MM.1S (cell line): ENCODE measurements at regions not wholly inside any gene's neighbourhood (a gene's known extent, or its start where the extent isn't known, plus 50 kb on each side); places are given as distances from the start of the nearest gene placed in this dataset.

ENCODE experiments used
- DNase-seq: peaks from one replicate; pipeline ENCODE4 v3.0.0-alpha.2; 2015
- H2AFZ ChIP-seq: fragments of 300-600 bp; sonication (generic); 2 replicates; pipeline ENCODE4 v1.6.0; 2016; ENCODE audit warnings: antibody characterized with exemption, low read length
- H3F3A ChIP-seq: fragments of 300-600 bp; sonication (generic); 2 replicates; pipeline ENCODE4 v1.6.1; 2016; ENCODE audit warnings: mild to moderate bottlenecking, antibody characterized with exemption, low read length, moderate library complexity, mixed read lengths; ENCODE audit not compliant: insufficient read depth
- H3K27ac ChIP-seq: fragments of 300-600 bp; sonication (generic); 2 replicates; pipeline ENCODE4 v1.5.1; 2016; ENCODE audit warnings: mild to moderate bottlenecking, low read length
- H3K27me3 ChIP-seq: fragments of 300-600 bp; sonication (generic); replicated peaks from 2 replicates; pipeline ENCODE4 v1.6.0; 2016; ENCODE audit warnings: low read length; ENCODE audit not compliant: insufficient read depth
- H3K36me3 ChIP-seq: fragments of 300-600 bp; sonication (generic); replicated peaks from 2 replicates; pipeline ENCODE4 v1.6.1; 2016; ENCODE audit warnings: mild to moderate bottlenecking, low read length, mixed read lengths; ENCODE audit not compliant: insufficient read depth
- H3K4me1 ChIP-seq: fragments of 300-600 bp; sonication (generic); 2 replicates; pipeline ENCODE4 v1.6.1; 2016; ENCODE audit warnings: low read length, mixed read lengths
- H3K4me2 ChIP-seq: fragments of 300-600 bp; sonication (generic); 2 replicates; pipeline ENCODE4 v1.6.0; 2016; ENCODE audit warnings: low read depth, low read length
- H3K4me3 ChIP-seq: fragments of 300-600 bp; sonication (generic); 2 replicates; pipeline ENCODE4 v1.5.1; 2016; ENCODE audit warnings: low read length, mixed read lengths
- H3K79me2 ChIP-seq: fragments of 300-600 bp; sonication (generic); 2 replicates; pipeline ENCODE4 v1.6.1; 2016; ENCODE audit warnings: mixed run types, low read length, mixed read lengths
- H3K9ac ChIP-seq: fragments of 300-600 bp; sonication (generic); 2 replicates; pipeline ENCODE4 v1.6.1; 2016; ENCODE audit warnings: low read length, mixed read lengths
- H3K9me2 ChIP-seq: fragments of 300-600 bp; sonication (generic); replicated peaks from 2 replicates; pipeline ENCODE4 v1.6.1; 2016; ENCODE audit warnings: mild to moderate bottlenecking, low read length, mixed read lengths; ENCODE audit not compliant: insufficient read depth
- H3K9me3 ChIP-seq: fragments of 300-600 bp; sonication (generic); replicated peaks from 2 replicates; pipeline ENCODE4 v1.6.1; 2016; ENCODE audit warnings: mild to moderate bottlenecking, low read length, mixed read lengths; ENCODE audit not compliant: insufficient read depth
- H4K20me1 ChIP-seq: fragments of 300-600 bp; sonication (generic); 2 replicates; pipeline ENCODE4 v1.6.1; 2016; ENCODE audit warnings: mild to moderate bottlenecking, low read length, moderate library complexity, mixed read lengths; ENCODE audit not compliant: insufficient read depth
- EZH2 ChIP-seq: fragments of 300-600 bp; sonication (generic); optimal IDR thresholded peaks from 2 replicates; pipeline ENCODE3; 2017; ENCODE audit warnings: low read depth, mild to moderate bottlenecking, antibody characterized with exemption, low read length, mixed read lengths
- EZH2phosphoT487 ChIP-seq: fragments of 300-600 bp; sonication (generic); IDR thresholded peaks from 2 replicates; pipeline ENCODE4 v1.6.1; 2018; ENCODE audit warnings: antibody characterized with exemption, low read length
- TF ChIP-seq, protein P1 (sequence below): fragments of 300-600 bp; sonication (generic); IDR thresholded peaks from 2 replicates; pipeline ENCODE4 v1.5.1; 2016; ENCODE audit warnings: antibody characterized with exemption, low read length, mixed read lengths

DNA sequence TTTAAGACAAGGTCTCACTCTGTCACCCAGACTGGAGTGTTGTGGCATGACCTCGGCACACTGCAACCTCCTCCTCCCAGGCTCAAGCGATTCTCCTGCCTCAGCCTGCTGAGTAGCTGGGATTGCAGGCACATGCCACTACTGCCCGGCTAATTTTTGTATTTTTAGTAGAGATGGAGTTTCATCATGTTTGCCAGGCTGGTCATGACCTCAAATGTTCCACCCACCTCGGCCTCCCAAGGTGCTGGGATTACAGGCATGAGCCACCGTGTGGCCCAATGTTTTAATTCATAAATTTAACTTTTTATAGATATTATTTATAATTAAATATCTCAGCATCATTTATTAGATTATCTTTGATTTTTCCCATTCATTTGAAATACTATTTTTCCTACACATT, 658.0 kb upstream of the NRG3 start:
- H3K4me1 ChIP-seq = peaks cover 22% of the 10 kb centered on the region
- no peak overlapping the region for H3K4me2 ChIP-seq
- no peaks in the 10 kb centered on the region for H3K27me3 ChIP-seq
- H3K36me3 ChIP-seq = no peaks in the 10 kb centered on the region
- peaks cover 5% of the 10 kb centered on the region; the same call in 1 of the 2 replicates for H3F3A ChIP-seq
- H3K27ac ChIP-seq = no peak overlapping the region
- TF ChIP-seq, protein P1, sequence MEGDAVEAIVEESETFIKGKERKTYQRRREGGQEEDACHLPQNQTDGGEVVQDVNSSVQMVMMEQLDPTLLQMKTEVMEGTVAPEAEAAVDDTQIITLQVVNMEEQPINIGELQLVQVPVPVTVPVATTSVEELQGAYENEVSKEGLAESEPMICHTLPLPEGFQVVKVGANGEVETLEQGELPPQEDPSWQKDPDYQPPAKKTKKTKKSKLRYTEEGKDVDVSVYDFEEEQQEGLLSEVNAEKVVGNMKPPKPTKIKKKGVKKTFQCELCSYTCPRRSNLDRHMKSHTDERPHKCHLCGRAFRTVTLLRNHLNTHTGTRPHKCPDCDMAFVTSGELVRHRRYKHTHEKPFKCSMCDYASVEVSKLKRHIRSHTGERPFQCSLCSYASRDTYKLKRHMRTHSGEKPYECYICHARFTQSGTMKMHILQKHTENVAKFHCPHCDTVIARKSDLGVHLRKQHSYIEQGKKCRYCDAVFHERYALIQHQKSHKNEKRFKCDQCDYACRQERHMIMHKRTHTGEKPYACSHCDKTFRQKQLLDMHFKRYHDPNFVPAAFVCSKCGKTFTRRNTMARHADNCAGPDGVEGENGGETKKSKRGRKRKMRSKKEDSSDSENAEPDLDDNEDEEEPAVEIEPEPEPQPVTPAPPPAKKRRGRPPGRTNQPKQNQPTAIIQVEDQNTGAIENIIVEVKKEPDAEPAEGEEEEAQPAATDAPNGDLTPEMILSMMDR = no peak
- TF ChIP-seq EZH2 (no peak), EZH2phosphoT487 (no peak)
- H3K79me2 ChIP-seq = no peaks in the 10 kb centered on the region
- DNase-seq = no peak
- H4K20me1 ChIP-seq = no peaks in the 10 kb centered on the region
- no peak overlapping the region for H2AFZ ChIP-seq
- no peaks in the 10 kb centered on the region for H3K9me3 ChIP-seq
- H3K4me3 ChIP-seq = no peak overlapping the region
- H3K9me2 ChIP-seq = no peaks in the 10 kb centered on the region
- no peak overlapping the region for H3K9ac ChIP-seq

DNA sequence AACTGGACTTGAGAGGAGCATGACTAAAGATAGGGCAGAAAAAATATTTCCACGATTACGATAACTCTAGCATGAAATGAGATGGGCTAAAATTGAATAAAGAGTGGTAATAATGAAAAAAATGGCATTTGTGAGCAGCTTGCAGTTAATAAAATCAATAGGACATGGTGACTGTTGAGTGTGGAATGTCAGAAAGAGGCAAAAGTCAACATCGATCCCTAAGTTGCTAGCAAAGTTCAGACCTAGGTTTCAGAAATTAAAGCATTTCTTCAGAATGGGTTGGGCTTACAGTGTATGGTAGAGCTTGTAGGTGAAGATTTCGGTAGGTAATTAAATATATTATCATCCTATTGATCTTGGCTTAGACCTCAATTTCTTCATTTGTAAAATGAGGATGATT, 656.7 kb upstream of the NRG3 start:
- no peaks in the 10 kb centered on the region for H4K20me1 ChIP-seq
- H3K4me3 ChIP-seq = no peak overlapping the region
- H3K27me3 ChIP-seq = no peaks in the 10 kb centered on the region
- H3K36me3 ChIP-seq = no peaks in the 10 kb centered on the region
- no peak overlapping the region for H2AFZ ChIP-seq
- no peak overlapping the region for H3K27ac ChIP-seq
- DNase-seq = no peak
- no peak overlapping the region for H3K9ac ChIP-seq
- peaks cover 5% of the 10 kb centered on the region; the same call in 1 of the 2 replicates for H3F3A ChIP-seq
- no peak overlapping the region for H3K4me2 ChIP-seq
- H3K79me2 ChIP-seq = no peaks in the 10 kb centered on the region
- H3K9me2 ChIP-seq = no peaks in the 10 kb centered on the region
- H3K4me1 ChIP-seq = peaks cover 22% of the 10 kb centered on the region
- TF ChIP-seq, protein P1 = no peak
- TF ChIP-seq EZH2 = no peak
- TF ChIP-seq EZH2phosphoT487 = no peak
- no peaks in the 10 kb centered on the region for H3K9me3 ChIP-seq

DNA sequence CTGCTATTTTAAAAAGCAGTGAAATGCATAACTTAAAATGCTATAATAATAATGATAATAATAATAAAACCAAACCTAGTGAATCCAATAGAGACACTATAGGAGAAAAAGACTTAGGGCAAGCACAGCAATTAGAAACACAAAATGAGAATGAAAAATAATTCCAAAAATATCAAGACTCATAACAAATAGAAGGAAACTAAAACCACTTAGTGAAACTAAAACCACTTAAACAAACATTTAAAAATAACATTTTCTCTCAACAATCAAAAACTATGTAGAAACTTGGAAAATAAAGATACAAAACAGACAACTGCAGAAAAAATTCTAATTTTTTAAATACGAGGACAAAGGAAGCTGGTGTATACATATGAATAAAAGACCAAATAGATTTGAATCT, 655.2 kb upstream of the NRG3 start:
- Histone ChIP-seq H3K9me3 (no peaks in the 10 kb centered on the region), H4K20me1 (no peaks in the 10 kb centered on the region), H3K4me1 (peaks cover 22% of the 10 kb centered on the region), H3K79me2 (no peaks in the 10 kb centered on the region), H3K9me2 (no peaks in the 10 kb centered on the region), H3F3A (peaks cover 5% of the 10 kb centered on the region; the same call in 1 of the 2 replicates), H3K4me3 (0 out of 2 replicates have a peak overlapping the region, but pooled peaks have one; percentile 26), H3K9ac (no peak overlapping the region; the same call in 1 of the 2 replicates), H3K4me2 (peak overlapping the region; percentile 68), H3K27ac (peak overlapping the region; percentile 52; the same call in 1 of the 2 replicates), H2AFZ (no peak overlapping the region), H3K27me3 (no peaks in the 10 kb centered on the region), H3K36me3 (no peaks in the 10 kb centered on the region)
- peak; percentile 67 for DNase-seq
- TF ChIP-seq EZH2phosphoT487 = no peak

GRCh38 chr10:81248886-81249285, 626.1 kb upstream of the NRG3 start:
- Histone ChIP-seq H3K27me3 (no peaks in the 10 kb centered on the region), H3K9me2 (no peaks in the 10 kb centered on the region), H3K4me2 (no peak overlapping the region), H3K79me2 (no peaks in the 10 kb centered on the region), H3K9ac (no peak overlapping the region), H3K4me3 (no peak overlapping the region), H3K27ac (no peak overlapping the region), H3K9me3 (no peaks in the 10 kb centered on the region), H4K20me1 (no peaks in the 10 kb centered on the region), H3F3A (no peaks in the 10 kb centered on the region), H3K4me1 (no peaks in the 10 kb centered on the region), H3K36me3 (no peaks in the 10 kb centered on the region), H2AFZ (no peak overlapping the region)
- no peak for DNase-seq
- TF ChIP-seq EZH2 = no peak
